ENCODE measurements at regions not wholly inside any gene's neighbourhood (a gene's known extent, or its start where the extent isn't known, plus 50 kb on each side); places are given as distances from the start of the nearest gene placed in this dataset.

DNA sequence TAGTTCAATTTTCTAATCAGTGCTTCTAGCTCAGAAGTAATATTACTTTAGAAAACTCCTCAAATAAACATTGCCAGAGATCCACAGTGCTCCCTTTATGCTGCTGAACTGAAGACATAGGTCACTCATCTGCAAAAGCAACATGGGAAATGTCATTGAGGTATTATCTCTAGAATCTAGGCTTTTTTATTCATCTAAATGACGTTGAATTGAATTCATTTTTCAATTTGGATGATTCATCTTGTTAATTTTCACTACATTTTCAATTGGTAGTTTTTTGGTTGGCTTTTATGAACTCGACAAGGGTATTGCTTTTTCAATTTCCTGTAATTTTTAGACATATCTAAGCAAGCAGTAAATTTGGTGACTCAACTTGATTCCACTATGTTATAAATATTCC is 275.4 kb downstream of the NFKBIZ start:
- Histone ChIP-seq H3K4me1 (peaks cover 0 to 18% (median 1%) of the 10 kb centered on the region in 9 donors), H3K4me3 (no peak overlapping the region), H3K9me3 (peaks cover 0 to 36% (median 18%) of the 10 kb centered on the region in 11 donors), H3K27me3 (no peaks in the 10 kb centered on the region), H3K36me3 (no peaks in the 10 kb centered on the region), H3K27ac (peak overlapping the region in 6 of 10 donors; percentile 0 to 50 (median 17))
- WGBS, 2 donors, result 72 to 75% methylated on average over 2 of the region's 2 CpGs
- DNase-seq (no peak), ATAC-seq (no peak)
- TF ChIP-seq, protein P1, sequence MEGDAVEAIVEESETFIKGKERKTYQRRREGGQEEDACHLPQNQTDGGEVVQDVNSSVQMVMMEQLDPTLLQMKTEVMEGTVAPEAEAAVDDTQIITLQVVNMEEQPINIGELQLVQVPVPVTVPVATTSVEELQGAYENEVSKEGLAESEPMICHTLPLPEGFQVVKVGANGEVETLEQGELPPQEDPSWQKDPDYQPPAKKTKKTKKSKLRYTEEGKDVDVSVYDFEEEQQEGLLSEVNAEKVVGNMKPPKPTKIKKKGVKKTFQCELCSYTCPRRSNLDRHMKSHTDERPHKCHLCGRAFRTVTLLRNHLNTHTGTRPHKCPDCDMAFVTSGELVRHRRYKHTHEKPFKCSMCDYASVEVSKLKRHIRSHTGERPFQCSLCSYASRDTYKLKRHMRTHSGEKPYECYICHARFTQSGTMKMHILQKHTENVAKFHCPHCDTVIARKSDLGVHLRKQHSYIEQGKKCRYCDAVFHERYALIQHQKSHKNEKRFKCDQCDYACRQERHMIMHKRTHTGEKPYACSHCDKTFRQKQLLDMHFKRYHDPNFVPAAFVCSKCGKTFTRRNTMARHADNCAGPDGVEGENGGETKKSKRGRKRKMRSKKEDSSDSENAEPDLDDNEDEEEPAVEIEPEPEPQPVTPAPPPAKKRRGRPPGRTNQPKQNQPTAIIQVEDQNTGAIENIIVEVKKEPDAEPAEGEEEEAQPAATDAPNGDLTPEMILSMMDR (IDR thresholded peaks at IDR 0.05), result no peak
- intact Hi-C loops (cut with DNase I), result loop anchor here in 1 of 10 donors (10.0 kb wide), 1 partner anchor 120 kb away; no protein-coding TSS in a partner anchor

DNA sequence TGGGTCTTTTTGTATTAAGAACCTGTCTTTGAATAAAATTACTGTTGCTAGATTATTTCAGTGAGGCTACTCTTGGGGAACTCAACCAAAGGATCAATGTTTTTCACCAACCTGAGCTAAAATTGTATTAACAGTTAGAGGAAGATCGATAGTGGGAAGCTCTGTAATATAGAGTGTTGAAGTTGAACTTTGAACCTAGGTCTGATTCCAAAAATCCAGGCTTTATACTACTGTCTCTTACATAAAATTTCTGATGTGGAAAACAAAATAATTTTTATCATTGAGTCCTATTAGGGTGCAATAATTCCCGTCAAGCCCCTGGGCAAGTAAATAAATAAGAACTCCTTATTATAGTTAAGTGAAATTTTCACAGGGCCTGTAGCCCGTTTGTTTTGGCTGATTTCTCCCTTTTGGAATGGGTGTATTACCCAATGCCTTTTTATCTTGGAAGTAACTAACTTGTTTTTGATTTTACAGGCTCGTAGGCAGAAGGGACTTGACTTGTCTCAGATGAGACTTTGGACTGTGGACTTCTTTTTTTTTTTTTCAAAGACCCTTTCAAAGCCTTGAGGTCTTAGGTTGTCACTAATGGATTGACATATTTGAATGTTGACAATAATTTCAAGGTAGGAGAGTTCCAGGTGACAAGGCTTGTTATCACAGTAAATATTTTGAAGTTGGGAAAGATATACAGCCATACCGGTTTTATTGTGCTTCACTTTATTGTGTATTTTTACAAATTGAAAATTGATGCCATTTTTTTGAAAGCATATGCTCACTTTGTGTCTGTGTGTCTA is 276.1 kb downstream of the NFKBIZ start:
- Histone ChIP-seq H3K4me1 (peaks cover 0 to 24% (median 5%) of the 10 kb centered on the region in 9 donors), H3K27me3 (no peaks in the 10 kb centered on the region), H3K27ac (peak overlapping the region in 6 of 10 donors; percentile 6 to 50 (median 16)), H3K4me3 (no peak overlapping the region), H3K36me3 (no peaks in the 10 kb centered on the region), H3K9me3 (peaks cover 0 to 36% (median 18%) of the 10 kb centered on the region in 11 donors)
- DNase-seq (no peak), ATAC-seq (peak in 1 of 8 donors; percentile 47)
- 76 to 80% methylated on average over 5 of the region's 5 CpGs for WGBS, 2 donors
- TF ChIP-seq, protein P1 (IDR thresholded peaks at IDR 0.05), result no peak
- intact Hi-C loops (cut with DNase I), result loop anchor here in 1 of 10 donors (10.0 kb wide), 1 partner anchor 121 kb away; no protein-coding TSS in a partner anchor

DNA sequence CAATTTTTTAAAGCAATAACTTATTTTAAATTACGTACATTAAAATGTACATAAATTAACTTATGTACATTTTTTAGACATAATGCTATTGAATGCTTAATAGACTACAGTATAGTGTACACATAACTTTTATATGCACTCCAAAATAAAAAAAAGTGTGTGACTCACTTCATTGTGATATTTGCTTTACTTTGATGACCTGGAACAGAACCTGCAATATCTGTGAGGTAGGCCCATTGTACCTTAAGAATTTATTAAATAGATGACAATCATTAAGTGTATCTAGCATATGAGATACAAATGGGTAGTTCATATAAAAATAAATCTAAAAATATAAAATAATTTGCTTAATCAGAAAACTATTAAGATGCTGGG is 276.7 kb downstream of the NFKBIZ start:
- peak overlapping the region in 5 of 10 donors; percentile 6 to 50 (median 11) for H3K27ac ChIP-seq
- H3K4me1 ChIP-seq, result peaks cover 0 to 28% (median 5%) of the 10 kb centered on the region in 9 donors
- ATAC-seq (no peak), DNase-seq (no peak)
- no peaks in the 10 kb centered on the region for H3K27me3 ChIP-seq
- TF ChIP-seq, protein P1 (IDR thresholded peaks at IDR 0.05), result no peak
- peaks cover 0 to 34% (median 18%) of the 10 kb centered on the region in 11 donors for H3K9me3 ChIP-seq
- H3K36me3 ChIP-seq, result no peaks in the 10 kb centered on the region
- WGBS, 2 donors, result 100% methylated on average over 1 of the region's 1 CpG
- intact Hi-C loops (cut with DNase I), result loop anchor here in 1 of 10 donors (10.0 kb wide), 1 partner anchor 121 kb away; no protein-coding TSS in a partner anchor
- no peak overlapping the region for H3K4me3 ChIP-seq

DNA sequence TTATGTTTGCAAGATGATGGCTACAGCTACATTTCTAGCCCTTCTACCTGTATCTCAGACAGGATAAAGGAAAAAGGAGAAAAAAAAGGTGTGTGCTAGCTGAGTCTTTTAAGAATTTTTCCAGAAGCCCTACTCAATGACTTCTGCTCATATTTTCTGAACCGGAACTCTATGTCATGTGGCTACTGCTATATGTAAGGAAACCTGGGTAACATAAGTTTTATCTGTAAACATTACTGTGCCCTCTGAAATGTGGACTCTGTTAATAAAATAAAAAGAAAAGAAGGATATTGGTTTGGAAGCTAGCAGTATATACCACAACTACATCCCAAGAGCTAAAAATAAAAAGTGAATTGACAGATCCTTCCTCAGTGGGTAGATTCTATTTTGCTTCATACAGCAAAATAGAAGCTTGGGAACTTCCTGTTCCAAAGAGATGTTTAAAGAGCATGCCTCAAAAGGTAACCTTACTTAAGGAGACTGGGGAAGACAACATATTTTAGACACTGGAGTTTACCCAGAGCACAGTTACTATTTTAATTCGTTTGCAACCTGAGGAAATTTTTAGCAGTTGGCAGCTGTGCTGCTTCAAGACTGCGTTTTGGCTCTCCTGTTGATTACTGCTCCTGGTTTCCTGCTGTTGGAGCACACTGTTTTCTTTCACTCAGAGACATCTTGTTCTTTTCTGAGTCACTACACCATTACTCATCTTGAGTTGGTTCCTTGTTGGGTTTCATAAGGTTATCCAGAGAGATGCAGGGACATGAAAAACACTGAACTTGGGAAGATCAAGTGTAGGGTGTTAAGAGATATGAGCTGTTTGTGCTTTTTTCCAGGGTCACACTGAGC is 280.7 kb downstream of the NFKBIZ start:
- Histone ChIP-seq H3K27me3 (no peaks in the 10 kb centered on the region), H3K36me3 (no peaks in the 10 kb centered on the region), H3K4me3 (no peak overlapping the region), H3K27ac (peak overlapping the region; percentile 34 to 74 (median 46)), H3K9me3 (peaks cover 0 to 8% (median 0%) of the 10 kb centered on the region in 11 donors), H3K4me1 (peaks cover 0 to 28% (median 5%) of the 10 kb centered on the region in 9 donors)
- ATAC-seq, result peak; percentile 47 to 91 (median 82)
- WGBS, 2 donors, result 27 to 29% methylated on average over 3 of the region's 3 CpGs
- DNase-seq, result no peak
- intact Hi-C loops (cut with DNase I), result loop anchor here in 2 of 10 donors (2.0 to 10.0 kb wide), 2 partner anchors 23 to 125 kb away; no protein-coding TSS in a partner anchor
- TF ChIP-seq, protein P1 (IDR thresholded peaks at IDR 0.05), result no peak
